Caco-2 (cell line): ENCODE measurements at regions not wholly inside any gene's neighbourhood (a gene's known extent, or its start where the extent isn't known, plus 50 kb on each side); places are given as distances from the start of the nearest gene placed in this dataset.

ENCODE experiments used
- BruUV-seq: library from RNA; stranded (reverse); fragments of 400-500 nt; replicated peaks from 2 replicates; lab custom pipeline; 2021; lab: Mats Ljungman, UMichigan
- CTCF ChIA-PET: fragments of 300-600 bp; sonication (Branson Sonifier 250); formaldehyde crosslinking; loops from one replicate; lab custom pipeline; 2022; ENCODE audit warnings: antibody characterized with exemption; lab: Charles Lee
- POLR2A ChIA-PET: fragments of 300-600 bp; sonication (Branson Sonifier 250); formaldehyde crosslinking; loops from one replicate; lab custom pipeline; 2022; ENCODE audit warnings: antibody characterized with exemption; lab: Charles Lee
- DNase-seq, 2 experiments: peaks; one replicate each; pipeline versions ENCODE4 v3.0.0 to v3.0.0-alpha.2; 2020 to 2022
- H3K27me3 ChIP-seq: replicated peaks from 2 replicates; pipeline ENCODE4 v1.6.0; 2011; ENCODE audit warnings: low read length; ENCODE audit not compliant: control insufficient read depth, insufficient read depth
- H3K36me3 ChIP-seq: 2 replicates; pipeline ENCODE4 v1.5.1; 2011; ENCODE audit warnings: low read length; ENCODE audit not compliant: control insufficient read depth, insufficient read depth
- H3K4me1 ChIP-seq: fragments of 250-450 bp; sonication (Bioruptor Pico); 2 replicates; pipeline ENCODE4 v1.5.1; 2020; ENCODE audit warnings: mild to moderate bottlenecking
- H3K4me3 ChIP-seq: 2 replicates; pipeline ENCODE4 v1.5.1; 2011; ENCODE audit warnings: low read depth, mild to moderate bottlenecking, control low read depth, low read length
- H3K9me3 ChIP-seq: fragments of 250-450 bp; sonication (Bioruptor Pico); 2 replicates; pipeline ENCODE4 v1.5.1; 2020; ENCODE audit warnings: mild to moderate bottlenecking, moderate library complexity
- H3K27ac Mint-ChIP-seq: one replicate; pipeline ENCODE4 v1.8.0; 2022; ENCODE audit warnings: mixed read lengths; ENCODE audit not compliant: unreplicated experiment
- H3K27me3 Mint-ChIP-seq: one replicate; pipeline ENCODE4 v1.8.0; 2022; ENCODE audit warnings: mixed read lengths; ENCODE audit not compliant: insufficient read depth, unreplicated experiment
- H3K36me3 Mint-ChIP-seq: one replicate; pipeline ENCODE4 v1.8.0; 2022; ENCODE audit warnings: mild to moderate bottlenecking, mixed read lengths; ENCODE audit not compliant: insufficient read depth, unreplicated experiment
- H3K4me1 Mint-ChIP-seq: one replicate; pipeline ENCODE4 v1.8.0; 2022; ENCODE audit warnings: low read depth, mixed read lengths; ENCODE audit not compliant: unreplicated experiment
- H3K4me3 Mint-ChIP-seq: one replicate; pipeline ENCODE4 v1.8.0; 2022; ENCODE audit warnings: mild to moderate bottlenecking, moderate library complexity, mixed read lengths; ENCODE audit not compliant: unreplicated experiment
- H3K9me3 Mint-ChIP-seq: one replicate; pipeline ENCODE4 v1.8.0; 2022; ENCODE audit warnings: mixed read lengths; ENCODE audit not compliant: unreplicated experiment
- intact Hi-C: fragments of 100-400 bp; cut with micrococcal nuclease; formaldehyde crosslinking; loops from one replicate; pipeline ENCODE4 v1.10.0; 2022; ENCODE audit not compliant: unreplicated experiment
- TF ChIP-seq, protein P1 (sequence below), 2 experiments: fragments of 200-600 bp in 1 of 2; IDR thresholded peaks; 1 replicate in 1 of 2; 2 replicates in 1 of 2; pipeline versions ENCODE4 v1.5.1 to v1.8.0; 2011 to 2022; ENCODE audit warnings: antibody characterized with exemption in 1 of 2, control low read depth in 1 of 2, inconsistent platforms in 1 of 2, low read depth in 1 of 2, low read length in 1 of 2, mild to moderate bottlenecking in 1 of 2, moderate library complexity in 1 of 2; ENCODE audit not compliant: insufficient read depth in 1 of 2, severe bottlenecking in 1 of 2, unreplicated experiment in 1 of 2

DNA sequence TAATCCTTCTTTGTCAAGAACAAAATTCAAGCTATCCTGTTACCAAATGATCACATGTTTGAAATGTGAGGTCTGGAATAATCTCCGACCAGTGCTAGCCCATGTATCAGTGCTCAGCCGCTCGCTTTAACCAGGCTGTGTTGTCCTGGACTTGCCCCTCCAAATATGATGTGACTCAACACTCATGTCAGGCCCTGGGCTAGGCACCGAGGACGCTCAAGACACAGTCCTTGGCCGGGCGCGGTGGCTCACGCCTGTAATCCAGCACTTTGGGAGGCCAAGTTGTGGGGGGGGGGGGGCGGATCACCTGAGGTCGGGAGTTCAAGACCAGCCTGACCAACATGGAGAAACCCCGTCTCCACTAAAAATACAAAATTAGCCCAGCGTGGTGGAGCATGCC is 54.1 kb upstream of the WNT7B start:
- Histone ChIP-seq H3K4me1 (no peaks in the 10 kb centered on the region; the same call in 1 of the 2 replicates), H3K4me3 (no peak overlapping the region), H3K27me3 (no peaks in the 10 kb centered on the region), H3K36me3 (no peaks in the 10 kb centered on the region), H3K9me3 (no peaks in the 10 kb centered on the region)
- H3K4me3 Mint-ChIP-seq = no peak overlapping the region
- POLR2A ChIA-PET = no interaction called here
- H3K4me1 Mint-ChIP-seq = no peaks in the 10 kb centered on the region
- intact Hi-C loops = no loop called here
- peak in 1 of 2 experiments; percentile 15 for DNase-seq
- CTCF ChIA-PET = interaction anchor here (0.7 kb wide), 1 partner anchor 24 kb away, joined by 3 read pairs; no protein-coding TSS in a partner anchor
- no peaks in the 10 kb centered on the region for H3K36me3 Mint-ChIP-seq
- H3K27ac Mint-ChIP-seq = no peak overlapping the region
- no peaks in the 10 kb centered on the region for H3K9me3 Mint-ChIP-seq
- peaks cover 2% of the 10 kb centered on the region for H3K27me3 Mint-ChIP-seq
- no TSS peak for BruUV-seq
- TF ChIP-seq, protein P1, sequence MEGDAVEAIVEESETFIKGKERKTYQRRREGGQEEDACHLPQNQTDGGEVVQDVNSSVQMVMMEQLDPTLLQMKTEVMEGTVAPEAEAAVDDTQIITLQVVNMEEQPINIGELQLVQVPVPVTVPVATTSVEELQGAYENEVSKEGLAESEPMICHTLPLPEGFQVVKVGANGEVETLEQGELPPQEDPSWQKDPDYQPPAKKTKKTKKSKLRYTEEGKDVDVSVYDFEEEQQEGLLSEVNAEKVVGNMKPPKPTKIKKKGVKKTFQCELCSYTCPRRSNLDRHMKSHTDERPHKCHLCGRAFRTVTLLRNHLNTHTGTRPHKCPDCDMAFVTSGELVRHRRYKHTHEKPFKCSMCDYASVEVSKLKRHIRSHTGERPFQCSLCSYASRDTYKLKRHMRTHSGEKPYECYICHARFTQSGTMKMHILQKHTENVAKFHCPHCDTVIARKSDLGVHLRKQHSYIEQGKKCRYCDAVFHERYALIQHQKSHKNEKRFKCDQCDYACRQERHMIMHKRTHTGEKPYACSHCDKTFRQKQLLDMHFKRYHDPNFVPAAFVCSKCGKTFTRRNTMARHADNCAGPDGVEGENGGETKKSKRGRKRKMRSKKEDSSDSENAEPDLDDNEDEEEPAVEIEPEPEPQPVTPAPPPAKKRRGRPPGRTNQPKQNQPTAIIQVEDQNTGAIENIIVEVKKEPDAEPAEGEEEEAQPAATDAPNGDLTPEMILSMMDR (IDR thresholded peaks at IDR 0.05; ENCODE audit: insufficient read depth in 1 of 2, low read depth in 1 of 2, low read length in 1 of 2, severe bottlenecking in 1 of 2, unreplicated experiment in 1 of 2) = no peak

DNA sequence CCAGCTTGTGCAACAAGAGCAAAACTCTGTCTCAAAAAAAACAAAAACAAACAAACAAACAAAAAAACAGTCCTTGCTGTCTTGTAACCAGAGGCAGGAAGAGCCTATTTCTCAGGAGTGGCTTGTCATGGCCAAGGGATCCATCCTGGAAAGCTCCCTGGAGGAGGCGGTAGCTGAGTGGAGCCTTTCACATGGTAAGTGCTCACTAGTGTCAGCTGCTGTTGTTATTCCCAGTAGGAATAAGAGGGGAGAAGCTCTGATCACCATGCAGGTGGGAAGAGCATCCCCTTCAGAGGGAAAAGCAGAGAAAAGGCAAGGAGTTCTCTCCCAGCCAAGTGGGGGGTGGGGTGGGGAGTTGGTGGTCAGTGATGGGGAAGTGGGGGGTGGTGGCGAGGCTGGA is 54.6 kb upstream of the WNT7B start:
- H3K4me3 ChIP-seq = no peak overlapping the region
- no peak overlapping the region for H3K27ac Mint-ChIP-seq
- TF ChIP-seq, protein P1 (IDR thresholded peaks at IDR 0.05; ENCODE audit: insufficient read depth in 1 of 2, low read depth in 1 of 2, low read length in 1 of 2, severe bottlenecking in 1 of 2, unreplicated experiment in 1 of 2) = no peak
- intact Hi-C loops = no loop called here
- no peaks in the 10 kb centered on the region for H3K9me3 ChIP-seq
- H3K4me3 Mint-ChIP-seq = no peak overlapping the region
- no peak for DNase-seq
- no peaks in the 10 kb centered on the region for H3K36me3 ChIP-seq
- ChIA-PET POLR2A (no interaction called here), CTCF (no interaction called here)
- no peaks in the 10 kb centered on the region for H3K36me3 Mint-ChIP-seq
- no peaks in the 10 kb centered on the region for H3K27me3 ChIP-seq
- H3K27me3 Mint-ChIP-seq = peaks cover 2% of the 10 kb centered on the region
- no peaks in the 10 kb centered on the region for H3K9me3 Mint-ChIP-seq
- H3K4me1 Mint-ChIP-seq = no peaks in the 10 kb centered on the region
- H3K4me1 ChIP-seq = peaks cover under 1% of the 10 kb centered on the region; the same call in 1 of the 2 replicates
- no TSS peak for BruUV-seq

DNA sequence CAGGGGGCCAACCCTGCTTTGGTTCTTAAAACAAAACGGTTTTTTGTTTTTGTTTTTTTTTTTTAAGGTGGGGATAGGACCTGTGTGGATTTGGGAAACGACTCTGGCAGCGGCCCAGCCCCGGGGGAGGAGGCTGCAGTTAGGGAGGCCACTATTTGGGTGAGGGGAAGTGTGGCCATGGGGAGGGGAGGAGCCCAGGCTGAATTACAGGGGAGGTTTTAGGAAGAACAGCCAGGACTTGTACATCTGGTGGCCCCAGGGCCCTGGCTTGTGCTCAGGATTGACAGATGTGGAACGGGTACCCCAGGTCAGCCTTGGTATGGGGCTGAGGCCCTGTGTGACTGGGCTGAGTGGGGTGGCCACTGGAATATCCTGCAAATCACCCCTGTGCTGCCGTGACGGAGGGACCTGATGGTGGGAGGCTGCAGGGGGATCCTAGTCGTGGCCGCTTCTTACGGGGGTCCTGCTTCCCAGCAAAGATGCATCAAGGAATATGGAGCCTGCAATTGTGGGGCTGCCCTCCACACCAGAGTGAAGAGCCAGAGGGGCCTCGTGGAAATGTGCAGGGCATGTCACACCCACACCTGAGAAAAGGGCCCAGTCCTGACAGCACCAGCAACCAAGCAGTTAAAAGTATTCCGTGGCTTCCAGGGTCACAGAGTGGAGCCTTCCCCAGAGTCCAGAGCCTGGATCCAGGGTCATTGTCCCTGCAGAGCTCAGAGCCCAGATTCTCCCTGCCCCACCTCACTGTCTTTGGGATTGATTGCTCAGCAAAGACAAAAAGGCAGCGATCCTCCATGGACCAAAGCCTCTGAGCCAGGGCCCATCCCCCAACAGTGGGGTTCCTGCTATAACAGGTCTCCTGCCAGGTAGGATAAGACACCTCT is 55.2 kb upstream of the WNT7B start:
- POLR2A ChIA-PET = no interaction called here

More for the DNA sequence above, 55.2 kb upstream of the WNT7B start:
- intact Hi-C loops = no loop called here
- no peak overlapping the region for H3K4me3 ChIP-seq
- CTCF ChIA-PET = no interaction called here
- Mint-ChIP-seq H3K4me3 (no peak overlapping the region), H3K27me3 (peaks cover 2% of the 10 kb centered on the region), H3K27ac (no peak overlapping the region), H3K9me3 (no peaks in the 10 kb centered on the region), H3K4me1 (no peaks in the 10 kb centered on the region), H3K36me3 (no peaks in the 10 kb centered on the region)
- DNase-seq = peak in 1 of 2 experiments; percentile 20
- TF ChIP-seq, protein P1 (IDR thresholded peaks at IDR 0.05; ENCODE audit: insufficient read depth in 1 of 2, low read depth in 1 of 2, low read length in 1 of 2, severe bottlenecking in 1 of 2, unreplicated experiment in 1 of 2) = no peak
- BruUV-seq = no TSS peak
- H3K4me1 ChIP-seq = peaks cover 6% of the 10 kb centered on the region
- no peaks in the 10 kb centered on the region for H3K9me3 ChIP-seq
- no peaks in the 10 kb centered on the region for H3K27me3 ChIP-seq
- H3K36me3 ChIP-seq = no peaks in the 10 kb centered on the region
